Amniotic stem cell (primary cell): ENCODE measurements at regions not wholly inside any gene's neighbourhood (a gene's known extent, or its start where the extent isn't known, plus 50 kb on each side); places are given as distances from the start of the nearest gene placed in this dataset.
"Not testable (repeated sequence)": the region's sequence is repeated elsewhere in the genome, so short reads cannot be mapped to it uniquely, and the experiment has no call there.

ENCODE experiments used
- DNase-seq: peaks from one replicate; lab custom pipeline; 2025; lab: John Stamatoyannopoulos, UW

GRCh38 chr2:186302263-186302662 is 183.8 kb upstream of the ZC3H15 start:
- DNase-seq, result no peak

- no peak for DNase-seq
These were observed 183.0 kb upstream of the ZC3H15 start for GRCh38 chr2:186303091-186303490.

GRCh38 chr2:186304064-186304463 is 182.0 kb upstream of the ZC3H15 start:
- no peak for DNase-seq

GRCh38 chr2:186306754-186307153 is 179.3 kb upstream of the ZC3H15 start:
- DNase-seq, result no peak

- no peak for DNase-seq
These were observed 178.2 kb upstream of the ZC3H15 start for GRCh38 chr2:186307871-186308270.

- DNase-seq, result no peak
These were observed 177.7 kb upstream of the ZC3H15 start for GRCh38 chr2:186308347-186308746.

DNA sequence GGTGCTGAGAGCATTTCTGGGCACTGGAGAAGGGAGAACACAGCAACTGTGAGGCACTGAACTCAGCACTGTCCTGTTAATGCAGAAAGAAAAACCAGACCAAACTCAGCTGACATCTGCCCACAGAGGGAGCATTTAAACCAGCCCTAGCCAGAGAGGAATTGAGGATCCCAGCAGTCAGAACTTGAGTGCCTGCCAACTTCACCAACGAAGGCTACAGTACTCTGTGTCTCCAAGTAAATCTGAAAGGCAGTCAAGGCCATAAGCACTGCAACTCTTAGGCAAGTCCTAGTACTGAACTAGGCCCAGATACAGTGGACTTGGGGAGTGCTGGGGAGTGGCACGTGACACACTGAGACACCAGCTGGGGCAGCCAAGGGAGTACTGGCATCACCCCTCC is 176.2 kb upstream of the ZC3H15 start:
- DNase-seq, result no peak

DNA sequence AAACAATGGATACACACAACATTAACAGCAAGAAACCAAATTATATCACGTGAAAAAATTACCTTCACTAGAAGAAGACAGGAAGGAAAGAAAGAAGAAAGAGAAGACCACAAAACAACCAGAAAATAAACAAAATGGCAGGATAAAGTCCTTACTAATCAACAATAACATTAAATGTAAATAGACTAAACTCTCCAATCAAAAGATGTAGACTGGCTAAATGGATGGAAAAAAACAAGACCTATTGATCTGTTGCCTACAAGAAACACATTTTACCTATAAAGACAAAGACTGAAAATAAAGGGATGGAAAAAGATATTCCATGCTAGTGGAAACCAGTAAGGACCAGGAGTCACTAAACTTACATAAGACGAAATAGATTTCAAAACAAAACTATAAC is 167.0 kb upstream of the ZC3H15 start:
- DNase-seq, result no peak

- DNase-seq, result no peak
These were observed 160.1 kb upstream of the ZC3H15 start for GRCh38 chr2:186325827-186326535.

- no peak for DNase-seq
These were observed 158.7 kb upstream of the ZC3H15 start for GRCh38 chr2:186327251-186327868.

DNA sequence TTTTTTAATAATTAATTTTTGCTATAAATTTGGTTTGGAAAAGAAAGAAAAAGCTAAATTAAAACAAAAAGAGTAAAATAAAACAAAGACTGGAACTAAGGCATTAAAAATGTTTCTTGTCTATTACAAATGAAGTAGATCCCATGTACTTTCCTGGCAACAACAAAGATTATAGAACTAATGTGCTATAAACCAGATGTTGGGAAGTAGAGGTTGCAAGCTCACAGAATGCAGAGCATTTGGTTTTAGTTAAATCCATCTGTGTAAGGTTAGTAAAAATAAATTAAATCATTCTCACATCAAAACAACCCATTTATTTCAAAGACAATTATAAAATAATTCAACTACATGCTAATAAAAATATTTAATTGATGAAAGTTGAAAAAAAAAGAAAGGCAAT is 157.2 kb upstream of the ZC3H15 start:
- no peak for DNase-seq

- no peak for DNase-seq
These were observed 156.0 kb upstream of the ZC3H15 start for GRCh38 chr2:186330050-186330449.

DNA sequence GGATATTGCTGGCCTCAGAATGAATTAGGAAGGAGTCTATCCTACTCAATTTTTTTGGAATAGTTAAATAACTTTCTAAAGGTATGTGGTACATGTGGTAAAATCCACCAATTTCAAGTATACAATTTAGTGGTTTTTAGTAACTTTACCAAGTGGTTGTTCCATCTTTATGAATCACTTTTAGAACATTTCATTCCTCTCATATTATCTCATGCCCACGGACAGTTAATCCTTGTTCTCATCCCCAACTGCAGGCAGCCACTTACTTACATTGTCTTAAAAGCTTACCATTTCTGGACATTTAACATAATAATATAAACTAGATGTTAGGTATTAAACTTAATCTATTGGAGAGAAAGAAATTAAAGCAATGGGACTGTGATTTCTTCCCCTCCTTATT is 146.3 kb upstream of the ZC3H15 start:
- no peak for DNase-seq

DNA sequence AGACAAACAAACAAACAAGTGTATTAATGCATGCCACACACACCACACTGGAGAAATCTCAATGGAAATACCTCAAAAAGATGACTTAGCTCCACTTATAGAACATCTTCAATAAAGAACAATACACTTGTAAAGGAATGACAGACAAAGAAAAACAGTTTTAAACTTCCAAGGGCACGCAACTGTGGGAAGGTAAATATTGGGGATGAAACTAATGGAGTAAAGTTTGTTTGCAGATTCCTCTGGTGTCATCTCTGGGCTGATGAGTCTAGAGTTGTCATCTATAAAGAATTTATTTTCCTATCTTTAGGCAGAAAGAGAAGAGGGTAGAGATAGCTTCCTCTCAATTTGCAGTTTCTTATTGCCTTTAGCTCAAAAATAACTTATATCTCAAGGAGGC is 144.0 kb upstream of the ZC3H15 start:
- DNase-seq, result no peak

- no peak for DNase-seq
These were observed 140.3 kb upstream of the ZC3H15 start for GRCh38 chr2:186345745-186346144.

GRCh38 chr2:186346216-186346615 is 139.8 kb upstream of the ZC3H15 start:
- no peak for DNase-seq

- no peak for DNase-seq
These were observed 138.6 kb upstream of the ZC3H15 start for GRCh38 chr2:186347472-186347871.

DNA sequence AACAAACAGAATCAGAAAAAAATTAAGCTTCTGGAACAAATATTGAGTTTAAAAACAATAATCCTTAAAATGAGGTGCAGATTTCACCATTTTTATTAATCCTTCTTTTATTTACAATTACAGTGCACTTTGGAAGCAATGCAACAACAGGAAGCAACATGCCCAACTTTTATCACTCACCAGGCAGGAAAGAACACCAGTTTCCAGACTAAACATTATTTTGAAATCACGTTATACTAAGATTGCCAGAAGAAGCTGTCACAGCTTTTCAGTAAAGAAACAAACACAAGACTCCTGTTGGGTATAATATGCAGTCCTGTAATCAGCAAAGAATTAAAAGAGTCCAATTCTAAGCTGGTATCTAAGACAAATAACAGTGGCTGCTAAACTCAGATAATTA is 137.9 kb upstream of the ZC3H15 start:
- DNase-seq, result no peak

DNA sequence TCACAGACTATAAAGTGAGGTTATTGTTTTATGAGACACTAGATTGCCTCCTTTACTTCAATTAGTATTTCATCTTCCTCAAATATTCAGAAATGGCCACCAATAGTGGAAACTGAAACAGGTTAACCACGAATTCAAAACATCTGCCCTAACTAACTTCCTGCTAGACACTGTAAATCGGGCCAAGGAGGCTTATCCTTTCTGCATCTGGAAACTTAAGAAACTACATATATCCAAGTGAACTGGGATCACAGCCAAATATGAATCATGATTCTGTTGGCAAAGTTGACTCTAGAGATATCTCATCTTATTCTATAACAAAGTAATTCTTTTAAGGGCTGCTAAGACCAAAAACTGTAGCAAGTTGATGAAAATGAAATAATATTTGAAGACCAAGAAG is 136.6 kb upstream of the ZC3H15 start:
- peak; percentile 84 for DNase-seq

GRCh38 chr2:186354160-186354559 is 131.9 kb upstream of the ZC3H15 start:
- DNase-seq, result not testable (repeated sequence)

DNA sequence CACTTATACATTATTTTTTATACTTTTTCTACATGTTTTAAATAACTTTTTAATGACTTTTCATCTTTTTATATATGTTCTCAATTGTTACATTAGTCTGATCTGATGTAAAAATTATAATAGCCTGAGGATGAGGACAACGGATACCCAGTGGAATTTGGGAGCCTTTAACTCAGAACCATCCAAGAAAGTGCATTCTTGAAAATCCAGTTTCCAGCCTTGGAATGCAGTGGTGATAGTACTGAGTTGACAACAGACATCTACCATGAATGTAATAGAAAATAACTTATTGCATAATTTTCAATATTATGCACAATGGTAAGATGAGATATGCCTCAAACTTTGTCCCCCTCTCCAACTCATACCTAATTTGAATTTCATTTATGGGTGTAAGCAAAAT is 120.7 kb upstream of the ZC3H15 start:
- DNase-seq, result no peak

DNA sequence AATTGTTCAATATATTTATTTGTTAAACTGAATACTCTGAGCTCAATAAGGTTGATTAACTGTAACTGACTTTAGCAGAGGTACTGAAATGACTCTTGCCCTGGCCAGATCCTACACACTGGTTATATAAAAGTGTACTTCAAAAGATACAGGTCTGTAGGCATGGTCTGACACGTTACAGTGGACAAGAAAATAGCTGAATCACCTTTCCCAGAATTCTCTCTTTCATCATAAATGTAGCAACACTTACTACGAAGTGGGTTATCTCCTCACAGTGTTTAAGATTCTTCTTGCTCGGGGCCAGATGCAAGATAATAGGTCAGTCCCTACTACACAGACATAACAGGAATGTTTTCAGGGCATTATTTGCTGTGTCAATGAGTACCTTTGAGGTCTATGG is 107.0 kb upstream of the ZC3H15 start:
- no peak for DNase-seq

DNA sequence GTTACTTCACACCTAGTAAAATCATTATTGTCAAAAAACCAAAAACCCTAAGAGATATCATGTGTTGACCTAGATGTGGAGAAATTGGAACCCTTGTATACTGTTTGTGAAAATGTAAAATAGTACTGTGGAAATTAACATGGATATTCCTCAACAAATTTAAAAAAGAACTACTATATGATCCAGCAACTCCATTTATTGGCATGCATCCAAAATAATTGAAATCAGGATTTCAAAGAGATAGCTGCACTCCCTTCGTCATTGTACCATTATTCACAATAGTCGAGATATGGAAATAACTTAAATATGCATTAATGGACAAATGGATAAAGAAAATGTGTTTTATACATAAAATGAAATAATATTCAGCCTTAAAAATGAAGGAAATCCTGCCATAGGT is 105.3 kb upstream of the ZC3H15 start:
- DNase-seq, result no peak

GRCh38 chr2:186381573-186381972 is 104.5 kb upstream of the ZC3H15 start:
- no peak for DNase-seq
